SU-DHL-6 (cell line): ENCODE measurements at regions not wholly inside any gene's neighbourhood (a gene's known extent, or its start where the extent isn't known, plus 50 kb on each side); places are given as distances from the start of the nearest gene placed in this dataset.

ENCODE experiments used
- EZH2phosphoT487 ChIP-seq: fragments of 200-600 bp; sonication (generic), shearing (Covaris generic); conservative IDR thresholded peaks from 2 replicates; pipeline ENCODE4 v1.6.1; 2018; ENCODE audit warnings: mild to moderate bottlenecking, antibody characterized with exemption, low read length, moderate library complexity, mixed read lengths
- TF ChIP-seq, protein P1 (sequence below): fragments of 200-600 bp; sonication (generic); IDR thresholded peaks from one replicate; pipeline ENCODE4 v1.5.1; 2017; ENCODE audit warnings: antibody characterized with exemption, mild to moderate bottlenecking, low read length, moderate library complexity; ENCODE audit not compliant: insufficient read depth, poor library complexity, severe bottlenecking

GRCh38 chr6:118752803-118753202 lies 101.4 kb upstream of the CEP85L start:
- TF ChIP-seq, protein P1, sequence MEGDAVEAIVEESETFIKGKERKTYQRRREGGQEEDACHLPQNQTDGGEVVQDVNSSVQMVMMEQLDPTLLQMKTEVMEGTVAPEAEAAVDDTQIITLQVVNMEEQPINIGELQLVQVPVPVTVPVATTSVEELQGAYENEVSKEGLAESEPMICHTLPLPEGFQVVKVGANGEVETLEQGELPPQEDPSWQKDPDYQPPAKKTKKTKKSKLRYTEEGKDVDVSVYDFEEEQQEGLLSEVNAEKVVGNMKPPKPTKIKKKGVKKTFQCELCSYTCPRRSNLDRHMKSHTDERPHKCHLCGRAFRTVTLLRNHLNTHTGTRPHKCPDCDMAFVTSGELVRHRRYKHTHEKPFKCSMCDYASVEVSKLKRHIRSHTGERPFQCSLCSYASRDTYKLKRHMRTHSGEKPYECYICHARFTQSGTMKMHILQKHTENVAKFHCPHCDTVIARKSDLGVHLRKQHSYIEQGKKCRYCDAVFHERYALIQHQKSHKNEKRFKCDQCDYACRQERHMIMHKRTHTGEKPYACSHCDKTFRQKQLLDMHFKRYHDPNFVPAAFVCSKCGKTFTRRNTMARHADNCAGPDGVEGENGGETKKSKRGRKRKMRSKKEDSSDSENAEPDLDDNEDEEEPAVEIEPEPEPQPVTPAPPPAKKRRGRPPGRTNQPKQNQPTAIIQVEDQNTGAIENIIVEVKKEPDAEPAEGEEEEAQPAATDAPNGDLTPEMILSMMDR, result no peak
- no peak for TF ChIP-seq EZH2phosphoT487
